ENCODE measurements at regions not wholly inside any gene's neighbourhood (a gene's known extent, or its start where the extent isn't known, plus 50 kb on each side); places are given as distances from the start of the nearest gene placed in this dataset.
A peak's percentile ranks its signal among the peaks of the same experiment; 100 is the strongest.

GRCh38 chr2:41955316-41956043 is 92.3 kb upstream of the PKDCC start:
- DNase-seq (ENCODE audit: low spot score) = no peak

- DNase-seq (ENCODE audit: low spot score) = no peak
Measured at GRCh38 chr2:41957431-41957830, 90.4 kb upstream of the PKDCC start.

GRCh38 chr2:41958251-41958650 is 89.6 kb upstream of the PKDCC start:
- no peak for DNase-seq (ENCODE audit: low spot score)

GRCh38 chr2:41958775-41959174 is 89.0 kb upstream of the PKDCC start:
- DNase-seq (ENCODE audit: low spot score) = no peak

- no peak for DNase-seq (ENCODE audit: low spot score)
Measured at GRCh38 chr2:41959760-41960159, 88.1 kb upstream of the PKDCC start.

- no peak for DNase-seq (ENCODE audit: low spot score)
Measured at GRCh38 chr2:41962922-41963622, 84.7 kb upstream of the PKDCC start.

- no peak for DNase-seq (ENCODE audit: low spot score)
Measured at GRCh38 chr2:41963661-41964525, 83.9 kb upstream of the PKDCC start.

- DNase-seq (ENCODE audit: low spot score) = no peak
Measured at GRCh38 chr2:41965173-41965908, 82.5 kb upstream of the PKDCC start.

- DNase-seq (ENCODE audit: low spot score) = no peak
Measured at GRCh38 chr2:41965909-41966295, 81.9 kb upstream of the PKDCC start.

- DNase-seq (ENCODE audit: low spot score) = peak; percentile 86
Measured at GRCh38 chr2:41966431-41966893, 81.4 kb upstream of the PKDCC start.

- no peak for DNase-seq (ENCODE audit: low spot score)
Measured at GRCh38 chr2:41966920-41967319, 80.9 kb upstream of the PKDCC start.

- DNase-seq (ENCODE audit: low spot score) = no peak
Measured at GRCh38 chr2:41967476-41968181, 80.2 kb upstream of the PKDCC start.

- no peak for DNase-seq (ENCODE audit: low spot score)
Measured at GRCh38 chr2:41968182-41968578, 79.6 kb upstream of the PKDCC start.

- no peak for DNase-seq (ENCODE audit: low spot score)
Measured at GRCh38 chr2:41970988-41971660, 76.7 kb upstream of the PKDCC start.

GRCh38 chr2:41972179-41972578 is 75.6 kb upstream of the PKDCC start:
- no peak for DNase-seq (ENCODE audit: low spot score)

- DNase-seq (ENCODE audit: low spot score) = no peak
Measured at GRCh38 chr2:41972819-41973218, 75.0 kb upstream of the PKDCC start.

GRCh38 chr2:41973871-41974270 is 74.0 kb upstream of the PKDCC start:
- DNase-seq (ENCODE audit: low spot score) = no peak

GRCh38 chr2:41981417-41981816 is 66.4 kb upstream of the PKDCC start:
- DNase-seq (ENCODE audit: low spot score) = no peak

GRCh38 chr2:41985573-41986095 is 62.2 kb upstream of the PKDCC start:
- no peak for DNase-seq (ENCODE audit: low spot score)

GRCh38 chr2:41989501-41990180 is 58.2 kb upstream of the PKDCC start:
- no peak for DNase-seq (ENCODE audit: low spot score)
